H1 (cell line): ENCODE measurements at regions not wholly inside any gene's neighbourhood (a gene's known extent, or its start where the extent isn't known, plus 50 kb on each side); places are given as distances from the start of the nearest gene placed in this dataset.

ENCODE experiments used
- CTCF ChIA-PET: fragments of 300-600 bp; sonication (Branson Sonifier 250); formaldehyde crosslinking; loops from one replicate; lab custom pipeline; 2021; ENCODE audit not compliant: partially characterized antibody; lab: Charles Lee
- POLR2A ChIA-PET: fragments of 300-600 bp; sonication (Branson Sonifier 250); formaldehyde crosslinking; loops from one replicate; lab custom pipeline; 2021; ENCODE audit warnings: inconsistent platforms; ENCODE audit not compliant: partially characterized antibody; lab: Charles Lee
- DNase-seq, 2 experiments: peaks; one replicate each; pipeline versions ENCODE4 v3.0.0 to v3.0.0-alpha.2; 2010 to 2022; ENCODE audit warnings: low spot score in 2 of 2, low read depth in 1 of 2, mixed read lengths in 1 of 2
- FAIRE-seq: peaks from 2 replicates; lab custom pipeline; 2011; peaks lifted over from hg19 to GRCh38; lab: Jason Lieb, UNC
- H2AFZ ChIP-seq: 2 replicates; pipeline ENCODE4 v1.8.1; 2012; ENCODE audit warnings: low read length, inconsistent platforms
- H2AK5ac ChIP-seq: 2 replicates; pipeline ENCODE4 v1.6.1; 2013; ENCODE audit warnings: low read depth, low read length
- H2BK120ac ChIP-seq: replicated peaks from 2 replicates; pipeline ENCODE3; 2013; ENCODE audit warnings: low read depth, low read length, inconsistent platforms
- H2BK12ac ChIP-seq: 2 replicates; pipeline ENCODE4 v1.6.1; 2013; ENCODE audit warnings: low read depth, low read length
- H2BK15ac ChIP-seq: 2 replicates; pipeline ENCODE4 v1.6.1; 2013; ENCODE audit warnings: low read length
- H2BK20ac ChIP-seq: 2 replicates; pipeline ENCODE4 v1.6.1; 2013; ENCODE audit warnings: low read length
- H2BK5ac ChIP-seq: 2 replicates; pipeline ENCODE4 v1.6.1; 2013; ENCODE audit warnings: low read depth, low read length
- H3K14ac ChIP-seq: 2 replicates; pipeline ENCODE4 v1.6.1; 2013; ENCODE audit warnings: inconsistent platforms; ENCODE audit not compliant: insufficient read length
- H3K18ac ChIP-seq: 2 replicates; pipeline ENCODE4 v1.6.1; 2013; ENCODE audit warnings: low read length; ENCODE audit errors: extremely low read depth
- H3K23ac ChIP-seq: 2 replicates; pipeline ENCODE4 v1.6.1; 2013; ENCODE audit warnings: inconsistent platforms; ENCODE audit not compliant: insufficient read length
- H3K23me2 ChIP-seq: 2 replicates; pipeline ENCODE4 v1.6.1; 2013; ENCODE audit warnings: low read depth, low read length
- H3K27ac ChIP-seq: 2 replicates; pipeline ENCODE4 v1.6.1; 2011; ENCODE audit warnings: low read depth, low read length, inconsistent platforms
- H3K27me3 ChIP-seq, 4 experiments: replicated peaks in 1 of 4; 1 replicate in 1 of 4; 2 replicates in 3 of 4; pipeline versions ENCODE4 v1.6.1 to v1.8.1; 2011 to 2013; ENCODE audit warnings: low read length in 3 of 4, mild to moderate bottlenecking in 3 of 4, inconsistent platforms in 2 of 4, mixed read lengths in 2 of 4, moderate library complexity in 1 of 4; ENCODE audit not compliant: control insufficient read depth in 3 of 4, insufficient read depth in 3 of 4; ENCODE audit errors: extremely low read depth in 1 of 4
- H3K36me3 ChIP-seq, 4 experiments: 2 replicates each; pipeline versions ENCODE4 v1.6.1 to v1.8.1; 2011 to 2013; ENCODE audit warnings: mild to moderate bottlenecking in 4 of 4, low read length in 3 of 4, moderate library complexity in 2 of 4, control low read depth in 1 of 4, inconsistent platforms in 1 of 4; ENCODE audit not compliant: insufficient read depth in 4 of 4, control insufficient read depth in 2 of 4
- H3K4ac ChIP-seq: replicated peaks from 2 replicates; pipeline ENCODE3; 2013; ENCODE audit warnings: low read length, low read depth, mixed read lengths, inconsistent platforms; ENCODE audit not compliant: insufficient read length
- H3K4me1 ChIP-seq, 4 experiments: replicated peaks in 1 of 4; 1 replicate in 1 of 4; 2 replicates in 3 of 4; pipeline versions ENCODE4 v1.6.1 to v1.8.1; 2011 to 2013; ENCODE audit warnings: low read length in 3 of 4, inconsistent platforms in 2 of 4, mixed read lengths in 1 of 4; ENCODE audit not compliant: insufficient read depth in 4 of 4, control insufficient read depth in 3 of 4
- H3K4me2 ChIP-seq, 2 experiments: 2 replicates each; pipeline versions ENCODE4 v1.6.1 to v1.8.1; 2011 to 2013; ENCODE audit warnings: low read depth in 2 of 2, low read length in 2 of 2, control low read depth in 1 of 2, inconsistent platforms in 1 of 2, mild to moderate bottlenecking in 1 of 2; ENCODE audit not compliant: insufficient read depth in 1 of 2
- H3K4me3 ChIP-seq, 4 experiments: fragments of 200-600, 300-600 bp in 1 of 4; sonication (generic), shearing (Covaris generic), sonication (Bioruptor Twin) in 1 of 4; 2 replicates each; pipeline versions ENCODE4 v1.5.1 to v1.8.1; 2011 to 2016; ENCODE audit warnings: low read length in 4 of 4, low read depth in 3 of 4, control low read depth in 2 of 4, inconsistent platforms in 2 of 4, mild to moderate bottlenecking in 2 of 4, mixed read lengths in 1 of 4, moderate library complexity in 1 of 4; ENCODE audit not compliant: insufficient read depth in 2 of 4; ENCODE audit errors: extremely low read depth in 1 of 4
- H3K56ac ChIP-seq: replicated peaks from 2 replicates; pipeline ENCODE3; 2013; ENCODE audit warnings: low read depth, mild to moderate bottlenecking, mixed read lengths, low read length, inconsistent platforms; ENCODE audit not compliant: insufficient read length
- H3K79me1 ChIP-seq: 2 replicates; pipeline ENCODE4 v1.6.1; 2013; ENCODE audit warnings: low read depth, low read length, control low read depth
- H3K79me2 ChIP-seq, 2 experiments: 2 replicates each; pipeline versions ENCODE4 v1.6.1 to v1.8.1; 2012 to 2013; ENCODE audit warnings: low read length in 2 of 2, mild to moderate bottlenecking in 2 of 2, inconsistent platforms in 1 of 2; ENCODE audit not compliant: insufficient read depth in 2 of 2, control insufficient read depth in 1 of 2
- H3K9ac ChIP-seq, 4 experiments: replicated peaks in 1 of 4; 1 replicate in 1 of 4; 2 replicates in 3 of 4; pipeline versions ENCODE4 v1.6.1 to v1.8.1; 2011 to 2013; ENCODE audit warnings: low read depth in 3 of 4, low read length in 3 of 4, control low read depth in 2 of 4, mild to moderate bottlenecking in 2 of 4, moderate library complexity in 2 of 4, inconsistent platforms in 1 of 4; ENCODE audit errors: extremely low read depth in 1 of 4
- H3K9me3 ChIP-seq, 2 experiments: 2 replicates each; pipeline versions ENCODE4 v1.6.1 to v1.8.1; 2012 to 2013; ENCODE audit warnings: mild to moderate bottlenecking in 2 of 2, moderate library complexity in 2 of 2, control low read depth in 1 of 2, inconsistent platforms in 1 of 2, low read depth in 1 of 2, low read length in 1 of 2, mixed read lengths in 1 of 2; ENCODE audit not compliant: insufficient read depth in 2 of 2
- H4K20me1 ChIP-seq, 2 experiments: replicated peaks in 1 of 2; 2 replicates each; pipeline versions ENCODE3 to v1.8.1; 2011 to 2013; ENCODE audit warnings: inconsistent platforms in 2 of 2, low read length in 2 of 2, mild to moderate bottlenecking in 1 of 2; ENCODE audit not compliant: insufficient read depth in 2 of 2, control insufficient read depth in 1 of 2
- H4K5ac ChIP-seq: 2 replicates; pipeline ENCODE4 v1.6.1; 2013; ENCODE audit warnings: low read length, low read depth, mixed read lengths, inconsistent platforms; ENCODE audit not compliant: insufficient read length
- H4K8ac ChIP-seq: 2 replicates; pipeline ENCODE4 v1.8.0; 2013; ENCODE audit warnings: mild to moderate bottlenecking, moderate library complexity, low read length, inconsistent platforms; ENCODE audit not compliant: insufficient read depth; ENCODE audit errors: extremely low read depth
- H4K91ac ChIP-seq: replicated peaks from 2 replicates; pipeline ENCODE3; 2013; ENCODE audit warnings: low read length, mixed read lengths, inconsistent platforms; ENCODE audit not compliant: insufficient read length
- ASH2L ChIP-seq: fragments of 200-600, 300-600 bp; sonication (generic); IDR thresholded peaks from one replicate; pipeline ENCODE4 v1.7.1; 2017; ENCODE audit warnings: low read length
- ATF3 ChIP-seq: IDR thresholded peaks from 2 replicates; pipeline ENCODE4 v1.6.1; 2011; ENCODE audit warnings: low read depth, mild to moderate bottlenecking, low read length; ENCODE audit not compliant: insufficient read depth
- BACH1 ChIP-seq: IDR thresholded peaks from 2 replicates; pipeline ENCODE4 v1.6.1; 2012; ENCODE audit warnings: low read length, improper control_type of control experiment
- CBX5 ChIP-seq: fragments of 300-800, 300-1000 bp; sonication (generic); IDR thresholded peaks from 2 replicates; pipeline ENCODE4 v1.7.1; 2016; ENCODE audit warnings: antibody characterized with exemption, low read length, low read depth
- CHD1 ChIP-seq: IDR thresholded peaks from 2 replicates; pipeline ENCODE4 v1.6.1; 2012; ENCODE audit warnings: low read depth, low read length, improper control_type of control experiment
- CTBP2 ChIP-seq: IDR thresholded peaks from 2 replicates; pipeline ENCODE4 v1.7.0; 2011; ENCODE audit warnings: borderline replicate concordance, mild to moderate bottlenecking, moderate library complexity, mixed read lengths, low read length; ENCODE audit not compliant: insufficient read depth, insufficient read length
- HDAC2 ChIP-seq, 2 experiments: fragments of 300-600 bp in 1 of 2; sonication (generic) in 1 of 2; IDR thresholded peaks; 2 replicates each; pipeline ENCODE4 v1.6.1; 2011 to 2012; ENCODE audit warnings: low read depth in 2 of 2, low read length in 2 of 2, mild to moderate bottlenecking in 2 of 2, moderate library complexity in 2 of 2, borderline replicate concordance in 1 of 2, inconsistent platforms in 1 of 2
- JUN ChIP-seq: IDR thresholded peaks from 2 replicates; pipeline ENCODE4 v1.6.1; 2011; ENCODE audit warnings: low read depth, mild to moderate bottlenecking, improper control_type of control experiment, low read length
- JUND ChIP-seq: IDR thresholded peaks from 2 replicates; pipeline ENCODE4 v1.6.1; 2011; ENCODE audit warnings: mild to moderate bottlenecking, improper control_type of control experiment, low read length
- POU5F1 ChIP-seq: IDR thresholded peaks from 2 replicates; pipeline ENCODE4 v1.6.1; 2011; ENCODE audit warnings: low read depth, mild to moderate bottlenecking, low read length, moderate library complexity
- RNF2 ChIP-seq: fragments of 200-900, 300-1000 bp; sonication (generic); IDR thresholded peaks from 2 replicates; pipeline ENCODE4 v1.7.1; 2016; ENCODE audit warnings: borderline replicate concordance, low read depth, mild to moderate bottlenecking, antibody characterized with exemption, low read length; ENCODE audit not compliant: poor library complexity, severe bottlenecking; ENCODE audit errors: missing control alignments
- SRF ChIP-seq: IDR thresholded peaks from 2 replicates; pipeline ENCODE4 v1.6.1; 2011; ENCODE audit warnings: mild to moderate bottlenecking, low read depth, low read length, moderate library complexity
- TEAD4 ChIP-seq: IDR thresholded peaks from 2 replicates; pipeline ENCODE4 v1.6.1; 2012; ENCODE audit warnings: low read depth, low read length, inconsistent platforms, mixed read lengths
- YY1 ChIP-seq: IDR thresholded peaks from 2 replicates; pipeline ENCODE4 v1.6.1; 2011; ENCODE audit warnings: low read depth, mild to moderate bottlenecking, low read length
- ZNF274 ChIP-seq: IDR thresholded peaks from 2 replicates; pipeline ENCODE4 v1.7.0; 2012; ENCODE audit warnings: low read length, borderline replicate concordance; ENCODE audit errors: extremely low read depth
- WGBS, 2 experiments: shearing (Covaris generic) in 1 of 2; methylation state at CpG; one replicate each; pipeline versions ENCODE4 v1.1.6 to v1.1.7; 2013 to 2015; ENCODE audit warnings: low lambda C conversion rate in 2 of 2, mixed read lengths in 2 of 2, inconsistent platforms in 1 of 2, low coverage in 1 of 2, missing lambda C conversion rate in 1 of 2; ENCODE audit not compliant: insufficient replicate concordance in 2 of 2, insufficient coverage in 1 of 2, insufficient read length in 1 of 2; ENCODE audit errors: extremely low coverage in 1 of 2, missing lambda C conversion rate in 1 of 2; 5-methylcytosine and 5-hydroxymethylcytosine counted together

GRCh38 chr4:156303708-156304107, 350.0 kb upstream of the CTSO start:
- Histone ChIP-seq H3K27ac (no peak overlapping the region), H4K5ac (no peak overlapping the region), H3K36me3 (no peaks in the 10 kb centered on the region), H3K4me1 (peaks cover 0 to 3% (median 0%) of the 10 kb centered on the region in 4 experiments; a peak in 1 of 7 replicates), H3K79me1 (no peaks in the 10 kb centered on the region), H2AFZ (no peak overlapping the region), H3K4me2 (no peak overlapping the region), H2BK5ac (no peak overlapping the region), H4K91ac (no peak overlapping the region), H4K20me1 (no peaks in the 10 kb centered on the region), H3K14ac (no peak overlapping the region), H2BK120ac (no peak overlapping the region), H2BK15ac (no peak overlapping the region), H2BK20ac (no peak overlapping the region), H3K79me2 (no peaks in the 10 kb centered on the region), H3K23me2 (no peaks in the 10 kb centered on the region), H4K8ac (no peak overlapping the region), H2BK12ac (no peak overlapping the region), H2AK5ac (no peak overlapping the region), H3K9ac (no peak overlapping the region), H3K56ac (no peak overlapping the region), H3K23ac (no peak overlapping the region), H3K9me3 (no peaks in the 10 kb centered on the region), H3K27me3 (no peaks in the 10 kb centered on the region), H3K4me3 (no peak overlapping the region), H3K4ac (no peak overlapping the region), H3K18ac (no peak overlapping the region)
- FAIRE-seq (no peak), DNase-seq (no peak)
- CTCF ChIA-PET: interaction anchor here (1.0 kb wide), 1 partner anchor 74 kb away, joined by 3 read pairs; no protein-coding TSS in a partner anchor
- POLR2A ChIA-PET: no interaction called here
- WGBS, 2 experiments: 90% methylated on average over 2 of the region's 2 CpGs; no CpG with 5 or more reads in 1 of the 2 experiments
- TF ChIP-seq YY1: no peak
- TF ChIP-seq CHD1: no peak
- TF ChIP-seq TEAD4: no peak
- no peak for TF ChIP-seq ZNF274
- TF ChIP-seq CTBP2: no peak
- no peak for TF ChIP-seq ASH2L
- no peak for TF ChIP-seq CBX5
- TF ChIP-seq BACH1: no peak
- no peak for TF ChIP-seq HDAC2 (IDR thresholded peaks at IDR 0.05; ENCODE audit: borderline replicate concordance in 1 of 2, low read depth in 2 of 2, low read length in 2 of 2)
- no peak for TF ChIP-seq ATF3
- TF ChIP-seq POU5F1: no peak
- TF ChIP-seq JUND: no peak
- no peak for TF ChIP-seq RNF2
- no peak for TF ChIP-seq JUN
- TF ChIP-seq SRF: no peak
